H1 (cell line): ENCODE measurements at regions not wholly inside any gene's neighbourhood (a gene's known extent, or its start where the extent isn't known, plus 50 kb on each side); places are given as distances from the start of the nearest gene placed in this dataset.

Experiments
- KDM1A ChIP-seq: fragments of 200-600, 300-600 bp; sonication (generic); IDR thresholded peaks from 2 replicates; pipeline ENCODE4 v1.7.1; 2016; ENCODE audit warnings: mild to moderate bottlenecking, low read length, borderline replicate concordance
- RAD21 ChIP-seq, 2 experiments: IDR thresholded peaks in 1 of 2; conservative IDR thresholded peaks in 1 of 2; 2 replicates each; pipeline ENCODE4 v1.6.1; 2011; ENCODE audit warnings: low read depth in 2 of 2, low read length in 2 of 2, improper control_type of control experiment in 1 of 2, inconsistent platforms in 1 of 2, mild to moderate bottlenecking in 1 of 2, moderate library complexity in 1 of 2
- SUZ12 ChIP-seq: fragments of 200-600 bp; sonication (generic); IDR thresholded peaks from 2 replicates; pipeline ENCODE4 v1.6.1; 2012; ENCODE audit warnings: mild to moderate bottlenecking, inconsistent platforms, low read length, moderate library complexity, mixed read lengths

DNA sequence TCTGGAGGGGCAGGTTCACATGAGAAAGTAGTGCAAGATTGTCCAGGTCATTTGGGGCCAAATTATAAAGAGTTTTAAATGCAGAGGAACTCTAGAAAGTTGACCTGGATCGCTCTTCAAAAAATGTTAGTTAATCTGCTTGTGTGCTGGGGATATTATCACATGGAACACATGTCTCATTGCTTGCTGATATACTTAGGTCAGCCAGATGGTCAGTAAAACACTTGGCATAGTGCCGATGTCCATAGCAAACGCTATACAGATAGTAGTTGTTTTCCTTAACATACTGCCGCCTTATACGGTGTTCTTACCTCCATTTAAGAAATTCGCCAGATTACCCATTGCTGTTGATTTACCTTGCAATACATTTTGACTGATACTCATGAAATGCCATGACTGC, 103.4 kb upstream of the CWC22 start (continued):
- TF ChIP-seq RAD21 (IDR thresholded peaks at IDR 0.05 in 1 of 2, conservative IDR thresholded peaks at IDR 0.05 in 1 of 2; ENCODE audit: low read depth in 2 of 2, low read length in 2 of 2) (no peak), SUZ12 (no peak), KDM1A (no peak)
